Cardiac fibroblast (primary cell): ENCODE measurements at regions not wholly inside any gene's neighbourhood (a gene's known extent, or its start where the extent isn't known, plus 50 kb on each side); places are given as distances from the start of the nearest gene placed in this dataset.

Experiments
- DNase-seq, 2 donors: peaks; one replicate each; pipeline versions ENCODE4 v3.0.0 to v3.0.0-alpha.2; 2010; ENCODE audit warnings: low read depth in 2 of 2
- H3K4me3 ChIP-seq, 2 donors: replicated peaks in 1 of 2; 1 replicate in 1 of 2; 2 replicates in 1 of 2; pipeline ENCODE4 v1.5.1; 2011; ENCODE audit warnings: low read depth in 2 of 2, low read length in 2 of 2, mild to moderate bottlenecking in 2 of 2, moderate library complexity in 1 of 2
- TF ChIP-seq, protein P1 (sequence below): IDR thresholded peaks from one replicate; pipeline ENCODE4 v1.5.1; 2011; ENCODE audit warnings: low read depth, mild to moderate bottlenecking, low read length, inconsistent platforms

- TF ChIP-seq, protein P1, sequence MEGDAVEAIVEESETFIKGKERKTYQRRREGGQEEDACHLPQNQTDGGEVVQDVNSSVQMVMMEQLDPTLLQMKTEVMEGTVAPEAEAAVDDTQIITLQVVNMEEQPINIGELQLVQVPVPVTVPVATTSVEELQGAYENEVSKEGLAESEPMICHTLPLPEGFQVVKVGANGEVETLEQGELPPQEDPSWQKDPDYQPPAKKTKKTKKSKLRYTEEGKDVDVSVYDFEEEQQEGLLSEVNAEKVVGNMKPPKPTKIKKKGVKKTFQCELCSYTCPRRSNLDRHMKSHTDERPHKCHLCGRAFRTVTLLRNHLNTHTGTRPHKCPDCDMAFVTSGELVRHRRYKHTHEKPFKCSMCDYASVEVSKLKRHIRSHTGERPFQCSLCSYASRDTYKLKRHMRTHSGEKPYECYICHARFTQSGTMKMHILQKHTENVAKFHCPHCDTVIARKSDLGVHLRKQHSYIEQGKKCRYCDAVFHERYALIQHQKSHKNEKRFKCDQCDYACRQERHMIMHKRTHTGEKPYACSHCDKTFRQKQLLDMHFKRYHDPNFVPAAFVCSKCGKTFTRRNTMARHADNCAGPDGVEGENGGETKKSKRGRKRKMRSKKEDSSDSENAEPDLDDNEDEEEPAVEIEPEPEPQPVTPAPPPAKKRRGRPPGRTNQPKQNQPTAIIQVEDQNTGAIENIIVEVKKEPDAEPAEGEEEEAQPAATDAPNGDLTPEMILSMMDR: no peak
- no peak overlapping the region for H3K4me3 ChIP-seq
- peak in 1 of 2 donors; percentile 28 for DNase-seq
These were observed 86.5 kb upstream of the PPARA start for GRCh38 chr22:46063846-46064227.

GRCh38 chr22:46064228-46064965, 85.9 kb upstream of the PPARA start:
- TF ChIP-seq, protein P1: no peak
- no peak overlapping the region for H3K4me3 ChIP-seq
- peak in 1 of 2 donors; percentile 53 for DNase-seq

GRCh38 chr22:46064966-46065666, 85.2 kb upstream of the PPARA start:
- TF ChIP-seq, protein P1: no peak
- peak in 1 of 2 donors; percentile 63 for DNase-seq
- peak overlapping the region in 1 of 2 donors; percentile 15 for H3K4me3 ChIP-seq

GRCh38 chr22:46065691-46066454, 84.5 kb upstream of the PPARA start:
- TF ChIP-seq, protein P1: no peak
- H3K4me3 ChIP-seq: peak overlapping the region in 1 of 2 donors; percentile 39
- peak in 1 of 2 donors; percentile 58 for DNase-seq

DNA sequence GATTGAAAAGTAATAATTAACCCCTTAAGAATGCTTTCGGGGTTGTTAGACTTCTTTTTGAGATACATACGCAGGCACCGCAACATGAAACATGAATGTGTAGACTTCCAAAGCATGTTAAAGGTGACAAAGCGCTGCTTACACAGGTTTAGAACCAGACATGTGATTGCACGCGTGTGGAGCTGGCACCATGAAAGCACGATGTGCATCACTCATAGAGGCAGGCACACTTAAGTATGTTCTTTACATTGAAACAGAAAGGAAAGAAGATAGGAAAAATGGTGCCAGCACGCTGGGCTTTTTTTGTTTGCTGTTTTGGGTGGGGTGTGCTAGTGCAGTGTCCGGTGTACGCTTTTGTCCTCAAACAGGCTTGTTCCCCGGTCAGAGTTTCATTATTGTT, 83.6 kb upstream of the PPARA start:
- peak in 1 of 2 donors; percentile 73 for DNase-seq
- H3K4me3 ChIP-seq: peak overlapping the region in 1 of 2 donors; percentile 39
- TF ChIP-seq, protein P1: no peak

DNA sequence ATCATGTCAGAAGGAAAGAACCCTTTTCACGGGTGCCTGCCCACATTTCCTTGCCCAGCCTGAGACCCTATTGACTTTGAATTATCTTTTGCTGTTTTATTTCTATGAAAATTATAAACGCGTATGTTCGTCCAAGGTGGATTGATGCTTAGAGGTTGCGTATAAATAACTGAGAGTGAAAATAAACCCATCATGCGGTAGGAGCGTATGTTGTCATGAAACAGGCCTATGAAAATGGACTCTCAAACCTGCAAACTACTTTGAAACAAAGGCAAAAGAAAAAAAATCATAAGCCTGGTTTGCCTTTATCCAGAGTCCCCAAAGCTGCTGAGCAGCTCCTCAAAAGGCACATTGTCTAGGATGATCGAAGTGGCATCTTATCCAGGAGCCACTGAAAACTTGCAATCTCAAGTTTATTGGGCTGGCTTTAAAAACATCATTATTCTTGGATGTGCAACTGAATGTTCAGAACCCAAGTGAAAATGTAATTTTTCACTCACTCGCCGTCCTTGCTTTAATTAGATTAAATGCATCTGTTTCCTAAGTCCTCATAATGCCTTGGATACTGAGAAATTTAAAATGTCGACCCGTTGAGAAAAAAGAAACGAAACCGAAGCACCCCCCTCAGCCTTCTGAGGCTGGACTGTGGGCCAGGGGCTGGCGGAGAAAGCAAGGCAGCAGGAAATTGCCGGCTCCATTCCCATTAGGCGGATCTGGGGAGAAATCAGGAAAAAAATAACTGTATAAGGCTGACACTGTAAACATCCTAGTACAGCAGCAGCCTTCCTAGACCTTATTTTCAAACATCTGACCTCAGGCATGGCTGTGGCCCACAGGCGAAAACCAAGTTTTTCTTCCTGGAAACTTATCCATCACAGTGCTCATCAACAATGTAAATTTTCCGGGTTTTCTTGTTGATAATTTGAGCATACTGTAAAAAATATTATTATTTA, 82.9 kb upstream of the PPARA start:
- peak in 1 of 2 donors; percentile 63 for DNase-seq
- H3K4me3 ChIP-seq: peak overlapping the region in 1 of 2 donors; percentile 39
- TF ChIP-seq, protein P1: no peak
